Left renal pelvis (tissue), 4 donors: ENCODE measurements at regions not wholly inside any gene's neighbourhood (a gene's known extent, or its start where the extent isn't known, plus 50 kb on each side); places are given as distances from the start of the nearest gene placed in this dataset.
"Not testable (repeated sequence)": the region's sequence is repeated elsewhere in the genome, so short reads cannot be mapped to it uniquely, and the experiment has no call there.

ENCODE experiments used
- DNase-seq, 4 donors: peaks; one replicate each; pipeline ENCODE4 v3.0.0-alpha.2; 2013; ENCODE audit warnings: low read depth in 4 of 4, low spot score in 3 of 4

- no peak for DNase-seq
These were observed 315.8 kb upstream of the TPK1 start for GRCh38 chr7:145151676-145152075.

GRCh38 chr7:145147865-145148264, 312.0 kb upstream of the TPK1 start:
- DNase-seq = no peak

GRCh38 chr7:145143685-145144084, 307.8 kb upstream of the TPK1 start:
- no peak for DNase-seq

GRCh38 chr7:145134377-145134776, 298.5 kb upstream of the TPK1 start:
- no peak for DNase-seq

GRCh38 chr7:145123502-145123901, 287.6 kb upstream of the TPK1 start:
- DNase-seq = no peak

- DNase-seq = peak in 1 of 4 donors; percentile 3
These were observed 270.1 kb upstream of the TPK1 start for GRCh38 chr7:145106001-145106400.

GRCh38 chr7:145105561-145105960, 269.7 kb upstream of the TPK1 start:
- no peak for DNase-seq

- DNase-seq = no peak
These were observed 268.5 kb upstream of the TPK1 start for GRCh38 chr7:145104400-145104799.

- DNase-seq = not testable (repeated sequence)
These were observed 266.3 kb upstream of the TPK1 start for GRCh38 chr7:145102199-145102598.

- DNase-seq = no peak
These were observed 256.9 kb upstream of the TPK1 start for GRCh38 chr7:145092766-145093165.

GRCh38 chr7:145088111-145088745, 252.4 kb upstream of the TPK1 start:
- no peak for DNase-seq

- no peak for DNase-seq
These were observed 246.7 kb upstream of the TPK1 start for GRCh38 chr7:145082366-145083161.

- DNase-seq = no peak
These were observed 229.6 kb upstream of the TPK1 start for GRCh38 chr7:145065473-145065872.

GRCh38 chr7:145064114-145064513, 228.3 kb upstream of the TPK1 start:
- no peak for DNase-seq

- no peak for DNase-seq
These were observed 217.9 kb upstream of the TPK1 start for GRCh38 chr7:145053781-145054180.

- DNase-seq = no peak
These were observed 214.6 kb upstream of the TPK1 start for GRCh38 chr7:145050415-145050814.

- peak; percentile 8 to 40 (median 23) for DNase-seq
These were observed 201.0 kb upstream of the TPK1 start for GRCh38 chr7:145036604-145037405.

GRCh38 chr7:145031162-145031561, 195.3 kb upstream of the TPK1 start:
- DNase-seq = no peak

GRCh38 chr7:145030754-145031153, 194.9 kb upstream of the TPK1 start:
- no peak for DNase-seq

GRCh38 chr7:145020454-145020853, 184.6 kb upstream of the TPK1 start:
- DNase-seq = no peak

- no peak for DNase-seq
These were observed 180.2 kb upstream of the TPK1 start for GRCh38 chr7:145016068-145016467.
